Neural progenitor cell (in vitro differentiated cells): ENCODE measurements at regions not wholly inside any gene's neighbourhood (a gene's known extent, or its start where the extent isn't known, plus 50 kb on each side); places are given as distances from the start of the nearest gene placed in this dataset.

ENCODE experiments used
- EZH2 ChIP-seq: fragments of 200-600 bp; sonication (generic); IDR thresholded peaks from 2 replicates; pipeline ENCODE4 v1.6.1; 2017; ENCODE audit warnings: antibody characterized with exemption, mild to moderate bottlenecking, moderate library complexity
- EZH2phosphoT487 ChIP-seq: fragments of 200-600 bp; sonication (generic); IDR thresholded peaks from 2 replicates; pipeline ENCODE4 v1.6.1; 2017; ENCODE audit warnings: antibody characterized with exemption
- TF ChIP-seq, protein P1 (sequence below): fragments of 200-600 bp; sonication (generic); IDR thresholded peaks from 2 replicates; pipeline ENCODE4 v1.5.1; 2017; ENCODE audit warnings: antibody characterized with exemption, mild to moderate bottlenecking

DNA sequence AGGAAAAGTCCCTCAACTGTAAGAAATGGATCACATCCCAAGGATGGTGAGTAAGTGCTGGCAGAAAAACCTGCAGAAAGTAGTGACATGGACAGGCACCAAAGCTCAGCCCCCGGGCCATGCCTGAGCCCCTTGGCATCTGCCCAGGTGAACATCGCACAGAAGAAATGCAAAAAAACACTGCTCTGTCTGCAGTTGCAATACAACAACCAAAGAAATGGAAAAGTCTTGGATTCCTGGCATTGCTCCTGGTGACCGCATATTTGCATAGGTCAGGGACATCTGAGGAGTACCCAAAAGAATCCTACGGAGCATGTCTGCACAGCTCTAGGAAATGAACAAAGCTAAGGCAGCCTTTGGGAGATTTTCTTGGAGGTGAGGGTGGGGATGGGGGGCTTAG lies 63.1 kb upstream of the PTPRT start:
- TF ChIP-seq, protein P1, sequence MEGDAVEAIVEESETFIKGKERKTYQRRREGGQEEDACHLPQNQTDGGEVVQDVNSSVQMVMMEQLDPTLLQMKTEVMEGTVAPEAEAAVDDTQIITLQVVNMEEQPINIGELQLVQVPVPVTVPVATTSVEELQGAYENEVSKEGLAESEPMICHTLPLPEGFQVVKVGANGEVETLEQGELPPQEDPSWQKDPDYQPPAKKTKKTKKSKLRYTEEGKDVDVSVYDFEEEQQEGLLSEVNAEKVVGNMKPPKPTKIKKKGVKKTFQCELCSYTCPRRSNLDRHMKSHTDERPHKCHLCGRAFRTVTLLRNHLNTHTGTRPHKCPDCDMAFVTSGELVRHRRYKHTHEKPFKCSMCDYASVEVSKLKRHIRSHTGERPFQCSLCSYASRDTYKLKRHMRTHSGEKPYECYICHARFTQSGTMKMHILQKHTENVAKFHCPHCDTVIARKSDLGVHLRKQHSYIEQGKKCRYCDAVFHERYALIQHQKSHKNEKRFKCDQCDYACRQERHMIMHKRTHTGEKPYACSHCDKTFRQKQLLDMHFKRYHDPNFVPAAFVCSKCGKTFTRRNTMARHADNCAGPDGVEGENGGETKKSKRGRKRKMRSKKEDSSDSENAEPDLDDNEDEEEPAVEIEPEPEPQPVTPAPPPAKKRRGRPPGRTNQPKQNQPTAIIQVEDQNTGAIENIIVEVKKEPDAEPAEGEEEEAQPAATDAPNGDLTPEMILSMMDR, result no peak
- TF ChIP-seq EZH2phosphoT487, result no peak
- TF ChIP-seq EZH2, result no peak
